ENCODE measurements at regions not wholly inside any gene's neighbourhood (a gene's known extent, or its start where the extent isn't known, plus 50 kb on each side); places are given as distances from the start of the nearest gene placed in this dataset.

- no peak for DNase-seq
Measured at GRCh38 chr16:86429663-86430062, 80.7 kb upstream of the FOXF1 start.

GRCh38 chr16:86430814-86431213 is 79.5 kb upstream of the FOXF1 start:
- no peak for DNase-seq

DNA sequence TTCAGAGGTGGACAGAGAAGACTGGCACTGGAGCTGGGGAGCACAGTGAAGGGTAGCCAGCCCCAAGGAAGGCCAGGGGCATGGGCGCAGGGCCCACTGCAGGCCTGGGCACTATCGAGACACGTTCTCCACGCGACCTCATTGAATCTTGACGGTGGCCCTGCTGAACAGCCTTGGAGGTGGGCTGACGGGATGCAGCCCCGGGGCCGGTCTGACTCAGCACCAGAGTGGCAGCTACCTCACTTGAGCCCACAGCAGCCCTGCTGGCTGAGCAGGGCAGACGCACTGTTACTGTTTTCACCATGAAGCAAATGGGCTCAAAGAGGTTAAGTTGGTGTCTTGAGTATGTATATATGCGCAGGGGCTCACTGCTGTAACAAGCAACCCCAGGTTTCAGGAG is 78.8 kb upstream of the FOXF1 start:
- DNase-seq = no peak

GRCh38 chr16:86432048-86432447 is 78.3 kb upstream of the FOXF1 start:
- no peak for DNase-seq

DNA sequence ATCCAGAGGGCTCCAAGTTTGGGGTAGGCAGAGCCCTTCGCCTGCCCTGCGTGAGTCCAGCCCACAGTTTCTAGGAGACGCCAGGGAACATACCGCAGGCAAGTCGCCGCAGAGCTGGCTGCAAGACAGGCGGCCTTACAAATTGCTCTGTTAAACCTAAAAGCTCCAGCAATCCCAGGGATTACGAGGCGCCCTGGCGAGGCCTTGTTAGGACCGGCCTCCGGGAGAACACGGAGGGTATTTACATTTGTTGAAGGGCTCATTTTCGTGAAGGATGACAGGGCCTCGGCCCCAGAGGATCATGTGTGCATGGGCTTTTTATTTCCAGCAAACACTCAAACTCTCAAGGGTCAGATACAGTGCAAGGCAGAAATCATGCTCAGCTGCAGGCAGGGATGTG is 77.6 kb upstream of the FOXF1 start:
- DNase-seq = no peak

- DNase-seq = no peak
Measured at GRCh38 chr16:86436466-86437185, 73.7 kb upstream of the FOXF1 start.

- no peak for DNase-seq
Measured at GRCh38 chr16:86437348-86437747, 73.0 kb upstream of the FOXF1 start.

GRCh38 chr16:86442703-86443102 is 67.6 kb upstream of the FOXF1 start:
- no peak for DNase-seq

- no peak for DNase-seq
Measured at GRCh38 chr16:86443508-86444147, 66.7 kb upstream of the FOXF1 start.

- DNase-seq = no peak
Measured at GRCh38 chr16:86444261-86444660, 66.1 kb upstream of the FOXF1 start.

GRCh38 chr16:86444661-86445060 is 65.7 kb upstream of the FOXF1 start:
- no peak for DNase-seq

- no peak for DNase-seq
Measured at GRCh38 chr16:86446279-86446678, 64.0 kb upstream of the FOXF1 start.

- DNase-seq = no peak
Measured at GRCh38 chr16:86447228-86447627, 63.1 kb upstream of the FOXF1 start.

- no peak for DNase-seq
Measured at GRCh38 chr16:86448306-86448890, 61.9 kb upstream of the FOXF1 start.

- DNase-seq = no peak
Measured at GRCh38 chr16:86449446-86450095, 60.8 kb upstream of the FOXF1 start.

GRCh38 chr16:86450691-86451090 is 59.6 kb upstream of the FOXF1 start:
- DNase-seq = no peak

DNA sequence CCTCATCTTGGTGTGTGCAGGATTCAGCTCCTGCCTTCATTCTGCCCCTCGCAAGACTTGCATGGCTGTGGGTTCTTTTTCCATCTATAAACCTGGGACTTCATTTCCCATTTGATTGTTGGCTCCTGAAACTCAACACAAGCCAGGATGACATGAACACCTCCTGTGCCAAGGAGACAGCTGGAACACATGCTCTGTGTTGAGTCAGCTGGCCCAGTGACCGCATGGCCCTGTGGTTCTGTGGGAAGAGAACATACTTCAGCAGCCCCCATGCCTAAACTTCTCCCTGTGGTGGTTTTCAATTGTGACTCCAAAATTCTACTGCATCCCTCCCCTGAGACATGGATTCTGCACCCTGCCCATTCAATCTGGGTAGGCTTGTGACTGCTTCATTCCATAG is 57.9 kb upstream of the FOXF1 start:
- DNase-seq = no peak

DNA sequence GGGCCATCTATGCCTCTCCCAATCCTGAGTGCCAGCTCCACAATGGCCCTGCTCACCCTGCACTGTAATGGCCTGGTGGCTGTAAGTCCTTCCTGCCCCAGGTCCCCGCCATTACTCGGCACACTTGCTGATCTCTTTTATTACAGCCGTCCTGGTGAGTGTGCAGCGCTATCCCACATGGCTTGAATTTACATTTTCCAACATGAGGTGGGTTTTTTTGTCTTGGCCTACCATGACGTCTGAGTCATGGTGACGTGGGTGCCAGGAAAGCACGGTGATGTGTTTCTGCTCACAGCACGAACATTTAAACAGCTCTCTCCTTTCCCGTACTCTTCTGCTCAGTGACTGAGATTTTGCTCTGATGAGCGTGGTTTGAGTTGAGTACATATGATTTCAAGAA is 55.2 kb upstream of the FOXF1 start:
- DNase-seq = no peak

- no peak for DNase-seq
Measured at GRCh38 chr16:86455640-86456039, 54.7 kb upstream of the FOXF1 start.

- no peak for DNase-seq
Measured at GRCh38 chr16:86457501-86458148, 52.7 kb upstream of the FOXF1 start.

- DNase-seq = no peak
Measured at GRCh38 chr16:86458149-86458777, 52.1 kb upstream of the FOXF1 start.

DNA sequence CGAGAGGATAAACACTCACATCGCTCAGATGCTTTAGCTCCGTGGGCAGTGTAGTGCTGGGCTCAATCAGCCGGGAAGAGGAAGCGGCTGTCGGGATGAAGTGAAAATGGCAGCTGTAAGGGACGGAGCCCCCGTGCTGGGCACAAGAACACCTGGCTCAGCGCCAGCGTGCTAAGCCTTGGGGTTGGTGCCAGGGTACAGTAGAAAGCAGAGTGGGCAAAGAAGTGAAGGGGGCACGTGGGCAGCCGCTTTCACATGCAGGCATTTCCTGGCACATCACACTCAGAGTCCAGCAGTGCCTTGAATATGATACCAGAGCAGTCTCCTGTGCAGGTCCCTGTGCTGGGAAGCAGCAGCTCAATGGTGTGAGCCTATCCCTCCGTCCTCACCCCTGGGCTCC is 51.1 kb upstream of the FOXF1 start:
- no peak for DNase-seq

Data from NCI-H1694 treated with DMSO at 0.1 percent for 48 hours (cell line).